CD4-positive, alpha-beta T cell treated with Interleukin-4 for 4 hours (primary cell): ENCODE measurements at regions not wholly inside any gene's neighbourhood (a gene's known extent, or its start where the extent isn't known, plus 50 kb on each side); places are given as distances from the start of the nearest gene placed in this dataset.
"Not testable (repeated sequence)": the region's sequence is repeated elsewhere in the genome, so short reads cannot be mapped to it uniquely, and the experiment has no call there.

Source experiments
- DNase-seq: peaks from one replicate; pipeline ENCODE4 v3.0.0-alpha.2; 2020

DNA sequence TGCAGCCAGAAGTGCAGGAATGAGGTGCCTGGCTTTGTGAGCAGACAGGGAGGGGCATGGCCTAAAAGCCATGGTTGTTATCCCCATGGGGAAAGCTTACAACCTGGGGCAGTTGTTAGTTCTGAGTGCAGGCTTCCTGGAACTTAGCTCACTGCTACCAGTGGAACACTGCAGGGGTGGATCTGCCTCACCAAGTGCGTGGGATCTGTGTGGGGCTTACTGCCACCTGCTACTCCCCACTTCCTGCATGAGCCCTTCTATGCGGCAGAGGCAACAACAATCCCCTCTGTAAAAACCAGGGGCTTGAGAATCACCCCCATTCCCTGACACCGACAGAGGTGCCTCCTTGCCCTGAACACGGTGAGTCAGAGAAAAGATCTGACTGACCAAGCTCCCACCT is 174.6 kb downstream of the SPIN4 start:
- DNase-seq, result not testable (repeated sequence)

DNA sequence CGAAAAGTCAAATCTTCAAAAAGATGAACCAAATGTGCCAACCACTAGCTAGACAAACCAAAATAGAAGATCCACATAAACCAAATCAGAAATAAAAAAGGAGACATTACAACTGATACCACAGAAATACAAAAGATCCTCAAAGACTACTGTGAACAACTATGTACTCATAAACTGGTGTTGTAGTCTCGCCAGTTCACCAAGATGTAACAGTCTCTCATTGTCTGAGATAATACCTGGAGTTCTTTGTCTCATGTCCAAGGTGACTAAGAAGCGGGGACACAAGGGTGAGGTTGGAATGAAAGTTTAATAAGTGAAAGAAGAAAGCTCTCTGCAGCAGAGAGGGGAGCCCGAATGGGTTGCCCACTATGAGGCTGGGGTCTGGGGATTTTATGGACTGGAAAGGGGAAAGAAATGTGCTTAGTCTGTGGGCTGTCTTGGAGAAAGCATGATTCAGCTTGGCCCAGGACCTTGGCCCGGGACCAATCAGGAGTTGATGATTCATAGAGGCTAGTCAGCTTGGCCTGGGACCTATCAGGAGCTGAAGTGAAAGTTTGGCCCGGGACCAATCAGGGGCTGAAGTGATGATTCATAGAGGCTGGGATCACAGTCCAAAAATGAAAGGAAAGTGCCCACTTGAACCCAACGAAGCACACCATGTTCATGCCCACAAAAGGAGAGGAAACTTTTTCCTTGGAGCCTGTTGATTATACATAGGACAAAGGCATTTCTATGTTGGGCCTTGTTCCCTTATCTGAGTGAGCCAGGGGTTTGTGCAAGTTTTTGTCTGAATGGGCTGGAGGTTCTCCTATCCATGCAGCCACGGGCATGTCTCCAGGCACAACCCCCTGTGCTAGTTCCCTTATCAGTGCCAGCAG is 177.1 kb downstream of the SPIN4 start:
- DNase-seq, result not testable (repeated sequence)

DNA sequence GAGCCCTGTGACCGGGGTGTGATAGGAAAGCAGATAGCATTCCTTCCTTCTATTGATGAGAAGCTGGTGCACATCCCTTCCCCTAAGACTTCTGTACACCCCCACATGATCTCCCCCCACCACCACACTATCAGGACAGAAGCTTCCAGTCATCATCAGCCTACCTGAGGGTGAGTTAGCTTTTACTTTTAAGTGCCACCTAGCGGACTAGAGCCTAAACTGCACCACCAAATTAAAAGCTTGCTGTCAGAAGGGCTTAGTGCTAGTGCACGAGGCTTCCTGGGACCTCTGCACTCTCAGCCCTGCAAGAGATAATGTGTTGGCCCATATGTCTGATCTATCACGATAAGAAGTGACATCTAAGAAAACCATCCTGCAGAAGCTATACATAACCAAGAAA is 181.7 kb downstream of the SPIN4 start:
- not testable (repeated sequence) for DNase-seq

DNA sequence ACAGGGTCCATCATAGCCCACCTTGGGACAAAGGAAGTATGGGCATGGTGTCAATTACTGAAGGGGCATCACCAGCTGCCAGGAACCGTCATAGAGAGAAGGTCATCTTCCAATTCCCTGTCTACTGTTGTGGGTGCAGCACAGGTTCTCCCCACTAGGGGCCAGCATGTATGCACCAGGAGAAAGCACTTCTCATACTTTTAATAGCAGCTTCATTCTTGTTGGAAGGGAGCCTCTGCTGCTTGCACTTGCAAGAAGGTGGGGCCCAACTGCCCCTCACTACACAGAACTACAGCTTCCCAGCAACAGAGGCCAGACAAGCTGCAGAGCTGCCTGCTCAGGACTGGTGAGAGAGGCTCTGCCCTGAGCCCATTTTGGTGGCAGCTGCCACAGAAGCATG is 182.2 kb downstream of the SPIN4 start:
- not testable (repeated sequence) for DNase-seq

DNA sequence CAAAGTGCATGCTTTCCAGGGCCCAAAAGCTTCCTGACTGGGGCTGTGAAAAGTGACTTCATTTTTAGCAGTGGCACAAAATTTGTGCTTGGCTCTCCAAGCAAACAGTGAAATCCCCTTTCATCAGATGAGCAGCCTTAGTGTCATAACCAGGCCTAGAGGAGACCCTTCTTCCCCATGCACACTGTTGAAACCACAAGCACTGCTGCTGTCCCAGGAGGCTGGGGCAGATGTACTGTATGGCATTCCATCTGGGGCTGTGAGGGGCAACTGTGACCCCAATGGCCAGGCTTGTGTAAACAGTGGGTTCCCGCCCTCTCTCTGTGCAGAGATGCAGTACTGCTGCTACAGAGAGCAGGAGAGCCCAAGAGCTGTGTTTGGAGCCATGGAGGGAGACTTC is 184.1 kb downstream of the SPIN4 start:
- DNase-seq, result not testable (repeated sequence)

DNA sequence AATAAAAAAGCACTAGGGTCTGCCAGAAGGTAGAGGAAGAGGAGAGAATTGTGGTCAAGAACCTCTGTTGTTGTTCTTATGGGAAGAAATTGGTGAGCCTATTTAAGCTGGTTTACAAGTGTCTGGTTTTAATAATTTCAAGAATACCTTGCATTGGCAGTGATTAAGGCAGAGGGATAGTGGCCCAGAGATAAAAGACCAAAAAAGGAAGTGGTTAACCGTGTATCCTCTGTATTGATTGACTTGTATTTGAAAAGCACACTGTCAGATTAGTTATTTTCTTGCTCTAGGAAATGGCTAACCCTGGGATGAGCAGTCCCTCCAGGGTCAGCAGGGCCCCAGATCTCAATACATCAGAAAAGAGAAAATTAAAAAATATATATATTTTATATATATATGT is 190.1 kb downstream of the SPIN4 start:
- not testable (repeated sequence) for DNase-seq

DNA sequence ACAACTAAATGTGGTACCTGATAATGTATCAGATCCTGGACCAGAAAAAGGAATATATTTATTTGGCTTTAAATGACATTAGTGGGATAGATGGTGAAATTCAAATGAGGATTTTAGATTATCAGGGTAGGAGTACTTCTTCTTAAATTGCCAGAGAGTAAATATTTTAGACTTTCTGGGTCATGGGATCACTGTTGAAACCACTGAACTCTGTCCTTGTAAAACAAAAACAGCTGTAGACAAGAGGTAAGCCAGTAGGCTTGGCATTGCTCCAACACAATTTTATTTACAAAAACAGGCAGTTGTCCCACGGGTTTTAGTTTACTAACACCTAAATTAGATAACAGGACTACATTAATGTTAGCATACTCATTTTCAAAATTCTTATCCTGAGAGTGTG is 190.8 kb downstream of the SPIN4 start:
- DNase-seq, result not testable (repeated sequence)

DNA sequence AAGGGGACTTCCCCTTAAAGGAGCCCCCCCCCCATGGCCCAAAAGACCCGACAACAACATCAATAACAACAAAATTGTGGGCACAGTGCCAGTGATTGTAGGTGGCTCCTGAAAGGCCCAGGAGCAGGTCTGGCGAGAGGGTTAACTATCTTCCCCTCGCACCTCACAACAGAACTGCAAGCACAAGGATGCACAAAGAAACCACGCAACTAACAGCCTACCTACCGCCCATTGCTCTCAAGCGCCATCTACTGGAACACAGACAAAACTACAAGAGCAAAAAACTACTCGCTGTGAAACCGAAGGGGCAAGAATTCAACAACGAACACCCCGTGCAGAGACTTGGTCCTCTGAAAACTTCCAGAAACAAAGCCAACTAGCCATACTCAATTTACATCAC is 205.6 kb downstream of the SPIN4 start:
- not testable (repeated sequence) for DNase-seq

DNA sequence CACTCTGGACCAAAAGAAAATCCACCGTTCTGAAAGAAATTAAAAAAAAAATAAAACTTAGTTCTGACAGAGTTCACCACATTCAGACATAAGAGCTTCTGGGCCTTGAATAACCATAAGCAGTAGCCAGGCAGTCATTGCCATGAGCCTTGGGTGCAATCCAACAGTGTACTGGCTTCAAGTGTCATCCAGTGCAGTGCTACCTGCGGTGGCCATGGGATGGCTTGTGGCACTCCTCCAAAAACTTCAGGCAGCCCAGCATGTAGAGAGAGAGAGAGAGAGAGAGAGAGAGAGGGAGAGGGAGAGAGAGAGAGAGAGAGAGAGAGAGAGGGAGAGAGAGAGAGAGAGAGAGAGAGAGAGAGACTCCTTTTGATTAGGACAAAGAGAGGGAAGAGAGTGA is 208.5 kb downstream of the SPIN4 start:
- not testable (repeated sequence) for DNase-seq

DNA sequence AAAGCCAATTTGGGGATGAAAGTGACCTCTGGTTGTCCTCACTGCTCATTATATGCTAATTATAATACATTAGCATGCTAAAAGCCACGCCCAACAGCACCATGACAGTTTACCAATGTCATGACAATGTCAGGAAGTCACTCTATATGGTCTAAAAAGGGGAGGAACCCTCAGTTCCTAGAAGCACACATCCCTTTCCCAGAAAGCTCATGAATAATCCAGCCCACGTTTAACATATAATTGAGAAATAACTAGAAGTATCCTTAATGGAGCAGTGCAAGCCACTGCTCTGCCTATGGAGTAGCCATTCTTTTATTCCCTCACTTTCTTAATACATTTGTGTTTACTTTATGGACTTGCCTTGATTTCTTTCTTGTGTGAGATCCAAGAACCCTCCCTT is 215.3 kb downstream of the SPIN4 start:
- DNase-seq, result not testable (repeated sequence)

DNA sequence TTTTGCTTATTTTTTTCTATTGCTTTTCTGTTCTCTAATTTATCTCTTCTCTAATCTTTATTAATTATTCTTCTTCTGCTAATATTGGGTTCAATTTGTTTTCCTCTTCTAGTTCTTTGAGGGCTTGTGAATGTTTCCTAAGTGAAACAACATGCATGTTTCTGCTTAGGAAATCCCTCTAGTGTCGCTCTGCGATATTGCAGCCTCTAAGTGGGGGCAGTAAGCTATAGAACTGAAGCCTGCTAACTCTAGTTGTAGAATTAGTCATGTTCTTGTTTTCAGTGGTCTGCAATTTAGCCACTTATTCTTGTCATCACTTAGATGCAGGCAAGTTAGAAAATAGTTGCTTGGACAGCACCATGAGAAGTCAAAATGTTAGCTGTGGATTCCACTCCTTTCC is 222.6 kb downstream of the SPIN4 start:
- DNase-seq, result no peak

DNA sequence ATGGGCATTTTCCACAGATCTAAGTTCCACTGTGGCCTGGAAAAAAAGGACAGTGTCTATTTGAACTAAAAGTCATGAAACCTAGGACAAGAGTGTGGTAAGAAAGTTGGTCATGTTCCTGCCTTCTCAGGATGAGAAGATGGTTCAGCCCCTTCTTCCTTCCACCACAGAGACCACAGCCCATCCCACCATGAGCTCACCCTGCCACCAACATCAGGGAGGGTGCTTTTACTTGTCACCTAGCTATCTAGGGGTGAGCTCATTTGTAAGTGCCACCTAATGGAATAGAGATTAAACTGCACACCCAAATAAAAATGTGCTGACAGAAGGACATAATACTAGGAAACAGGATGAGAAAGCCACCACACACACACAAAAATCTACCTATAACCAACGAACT is 235.9 kb downstream of the SPIN4 start:
- no peak for DNase-seq

DNA sequence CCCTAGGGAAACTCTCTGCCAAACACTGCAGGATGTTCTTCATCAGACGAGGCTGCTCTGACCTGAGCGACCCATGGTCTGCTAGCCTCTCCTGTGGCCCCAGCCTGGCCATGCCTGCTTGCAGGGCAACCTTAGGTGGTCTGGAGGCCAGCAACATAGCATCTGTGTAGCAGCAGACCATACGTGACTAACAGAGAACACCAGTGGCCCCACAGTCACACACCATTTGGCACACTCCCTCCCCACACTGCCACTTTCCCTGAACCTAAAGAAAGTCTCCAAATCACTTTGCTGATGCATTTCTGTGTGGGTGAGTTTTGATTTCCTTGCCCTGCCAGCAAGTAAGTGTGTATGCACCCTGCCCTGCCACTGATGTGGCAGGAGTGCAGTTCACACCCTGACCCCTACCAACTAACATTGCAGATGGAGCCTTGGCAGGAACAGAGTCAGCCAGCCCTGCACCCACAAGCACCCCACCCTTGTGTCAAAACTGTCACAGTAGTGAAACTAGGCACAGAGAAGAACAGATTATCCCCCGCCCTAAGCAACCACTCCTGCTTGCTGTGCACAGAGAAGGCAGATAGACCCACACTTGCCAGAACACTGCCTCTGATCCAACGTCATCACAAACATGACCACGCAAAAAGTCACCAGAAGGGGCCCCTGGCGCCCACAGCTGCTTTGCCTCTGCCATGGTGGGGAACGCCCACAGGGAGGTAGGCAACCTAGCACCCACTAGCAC is 249.1 kb downstream of the SPIN4 start:
- DNase-seq, result no peak

DNA sequence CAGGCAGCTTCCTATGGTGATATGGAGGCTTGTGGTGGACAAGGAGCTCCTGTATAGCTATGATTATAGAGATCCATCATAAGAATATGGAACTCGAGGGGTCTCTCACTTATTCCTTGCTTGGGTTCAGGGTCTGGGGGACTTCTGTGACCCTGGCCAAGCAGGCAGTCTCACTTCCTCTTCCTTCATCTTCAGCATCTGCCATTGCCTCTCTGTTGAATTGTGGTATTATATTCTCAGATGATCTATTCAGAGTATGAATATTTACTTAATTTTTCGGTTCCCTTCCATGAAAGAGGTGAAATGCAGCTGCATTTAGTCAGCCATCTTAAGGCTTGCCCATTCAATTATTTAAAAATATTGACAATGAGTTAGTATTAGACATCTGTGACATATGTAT is 292.9 kb downstream of the SPIN4 start:
- no peak for DNase-seq

DNA sequence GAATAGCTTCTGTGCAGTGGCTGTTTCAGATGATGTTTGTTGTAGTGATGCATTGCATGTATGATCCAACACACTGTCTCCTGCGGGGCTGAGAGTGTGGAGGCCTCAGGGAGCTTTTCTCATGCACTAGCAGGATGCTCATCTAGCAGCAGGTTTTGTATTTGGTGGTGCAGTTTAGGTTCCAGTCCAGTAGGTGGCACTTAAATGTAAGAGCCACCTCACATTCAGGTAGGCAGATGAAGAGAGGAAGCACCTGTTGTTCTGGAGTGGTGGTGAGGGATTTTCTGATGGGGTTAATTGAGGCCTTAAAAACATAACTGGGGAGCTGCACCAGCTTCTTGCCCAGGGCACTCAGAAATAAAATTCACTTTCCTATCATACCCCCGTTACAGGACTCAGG is 300.9 kb downstream of the SPIN4 start:
- no peak for DNase-seq

DNA sequence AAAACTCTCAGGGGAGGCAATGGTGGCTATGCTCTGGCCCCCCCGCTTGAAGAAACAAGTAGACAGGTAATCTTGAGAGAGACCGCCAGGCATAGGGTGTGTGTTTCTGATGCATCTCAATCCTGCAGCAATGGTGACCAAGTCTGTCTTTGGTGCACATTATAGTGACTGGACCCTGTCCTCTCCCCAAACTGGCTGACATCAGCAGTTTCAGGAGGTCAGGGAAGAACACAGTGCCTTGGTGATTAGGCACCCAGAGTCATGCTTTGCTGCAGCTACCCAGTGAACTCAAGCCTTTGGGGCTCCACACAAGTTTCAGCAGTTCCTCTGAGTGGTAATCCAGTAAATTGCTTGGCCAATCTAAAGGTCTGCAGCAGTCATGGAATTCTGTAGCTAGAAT is 318.3 kb downstream of the SPIN4 start:
- DNase-seq, result no peak

DNA sequence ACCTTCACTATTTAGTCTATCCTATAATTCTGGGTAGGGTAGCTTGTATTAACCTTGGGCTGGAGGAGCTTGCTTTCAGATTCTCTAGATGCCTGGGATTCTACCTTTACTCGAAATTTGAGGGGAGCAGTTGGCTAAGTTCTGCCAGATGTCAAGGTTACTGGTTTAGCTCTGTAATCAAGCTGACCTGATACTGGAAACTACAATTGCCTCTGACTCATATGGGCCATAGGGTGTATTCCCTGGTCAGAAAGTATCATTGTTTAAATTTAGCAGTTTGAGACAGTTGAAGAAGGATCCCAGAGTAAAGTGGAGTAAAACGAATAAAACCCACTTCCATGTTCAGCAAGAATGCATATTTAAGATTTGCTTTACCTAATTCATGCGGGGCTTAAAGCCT is 337.6 kb downstream of the SPIN4 start:
- DNase-seq, result no peak

DNA sequence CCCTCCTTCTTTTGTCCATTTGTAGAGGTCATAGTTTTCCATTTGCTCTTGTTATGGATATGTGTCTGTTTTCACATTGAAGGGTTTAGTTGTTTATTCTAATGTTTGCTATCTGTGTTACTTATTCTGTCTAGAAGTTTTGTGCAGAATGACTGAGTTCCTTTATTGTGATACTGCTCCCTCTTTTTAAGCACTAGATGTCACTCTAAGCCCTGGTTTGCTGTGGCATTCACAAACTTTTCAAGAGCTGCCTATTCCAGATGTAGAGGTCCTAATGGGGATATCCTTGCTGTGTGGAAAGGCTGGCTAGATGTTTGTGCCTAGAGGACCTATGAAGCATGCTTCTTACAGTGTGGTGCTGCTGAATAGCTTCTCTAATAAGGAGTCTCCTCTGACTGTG is 338.6 kb downstream of the SPIN4 start:
- DNase-seq, result no peak

DNA sequence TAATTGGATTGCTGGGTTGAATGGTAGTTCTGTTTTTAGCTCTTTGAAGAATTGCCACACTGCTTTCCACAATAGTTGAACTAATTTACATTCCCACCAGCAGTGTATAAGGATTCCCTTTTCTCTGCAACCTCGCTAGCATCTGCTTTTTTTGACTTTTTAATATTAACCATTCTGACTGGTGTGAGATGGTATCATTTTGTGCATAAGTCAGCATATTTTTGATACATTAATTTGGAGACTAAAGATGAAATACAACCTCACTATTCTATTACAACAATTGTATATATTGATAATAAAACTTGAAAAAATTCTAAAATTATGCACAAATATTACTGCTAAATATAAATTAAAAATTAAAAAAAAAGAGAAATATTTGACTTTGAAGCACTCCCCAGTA is 350.9 kb downstream of the SPIN4 start:
- not testable (repeated sequence) for DNase-seq
